NCI-H146 treated with DMSO at 0.1 percent for 48 hours (cell line): ENCODE measurements at regions not wholly inside any gene's neighbourhood (a gene's known extent, or its start where the extent isn't known, plus 50 kb on each side); places are given as distances from the start of the nearest gene placed in this dataset.

Experiments used
- DNase-seq: peaks from one replicate; lab custom pipeline; 2025; ENCODE audit not compliant: unreplicated experiment; lab: John Stamatoyannopoulos, UW

GRCh38 chr9:109830545-109830944 is 50.5 kb downstream of the PALM2AKAP2 start:
- no peak for DNase-seq

GRCh38 chr9:109831998-109832658 is 52.1 kb downstream of the PALM2AKAP2 start:
- no peak for DNase-seq

GRCh38 chr9:109834855-109835254 is 54.9 kb downstream of the PALM2AKAP2 start:
- no peak for DNase-seq

GRCh38 chr9:109843641-109844040 is 63.6 kb downstream of the PALM2AKAP2 start:
- no peak for DNase-seq

- DNase-seq: no peak
These were observed 65.2 kb downstream of the PALM2AKAP2 start for GRCh38 chr9:109845226-109845625.

- no peak for DNase-seq
These were observed 66.8 kb downstream of the PALM2AKAP2 start for GRCh38 chr9:109846776-109847175.

- DNase-seq: no peak
These were observed 72.6 kb downstream of the PALM2AKAP2 start for GRCh38 chr9:109852556-109852955.

- DNase-seq: no peak
These were observed 75.5 kb downstream of the PALM2AKAP2 start for GRCh38 chr9:109855540-109855939.

GRCh38 chr9:109856785-109857184 is 76.8 kb downstream of the PALM2AKAP2 start:
- no peak for DNase-seq

GRCh38 chr9:109857336-109857735 is 77.3 kb downstream of the PALM2AKAP2 start:
- no peak for DNase-seq

- no peak for DNase-seq
These were observed 79.4 kb downstream of the PALM2AKAP2 start for GRCh38 chr9:109859447-109859846.

GRCh38 chr9:109860521-109860920 is 80.5 kb downstream of the PALM2AKAP2 start:
- DNase-seq: no peak

- no peak for DNase-seq
These were observed 81.5 kb downstream of the PALM2AKAP2 start for GRCh38 chr9:109861499-109861898.

GRCh38 chr9:109861918-109862317 is 81.9 kb downstream of the PALM2AKAP2 start:
- DNase-seq: no peak

GRCh38 chr9:109862452-109862851 is 82.5 kb downstream of the PALM2AKAP2 start:
- DNase-seq: no peak

- no peak for DNase-seq
These were observed 84.0 kb downstream of the PALM2AKAP2 start for GRCh38 chr9:109863961-109864360.

GRCh38 chr9:109865521-109865920 is 85.5 kb downstream of the PALM2AKAP2 start:
- no peak for DNase-seq

- DNase-seq: no peak
These were observed 88.2 kb downstream of the PALM2AKAP2 start for GRCh38 chr9:109868207-109868606.

- DNase-seq: no peak
These were observed 88.7 kb downstream of the PALM2AKAP2 start for GRCh38 chr9:109868722-109869121.

GRCh38 chr9:109870365-109870764 is 90.4 kb downstream of the PALM2AKAP2 start:
- DNase-seq: no peak

- DNase-seq: no peak
These were observed 92.9 kb downstream of the PALM2AKAP2 start for GRCh38 chr9:109872901-109873300.

- no peak for DNase-seq
These were observed 95.6 kb downstream of the PALM2AKAP2 start for GRCh38 chr9:109875495-109876129.
